ENCODE measurements at regions not wholly inside any gene's neighbourhood (a gene's known extent, or its start where the extent isn't known, plus 50 kb on each side); places are given as distances from the start of the nearest gene placed in this dataset.
A peak's percentile ranks its signal among the peaks of the same experiment; 100 is the strongest.
"Not testable (repeated sequence)": the region's sequence is repeated elsewhere in the genome, so short reads cannot be mapped to it uniquely, and the experiment has no call there.

DNA sequence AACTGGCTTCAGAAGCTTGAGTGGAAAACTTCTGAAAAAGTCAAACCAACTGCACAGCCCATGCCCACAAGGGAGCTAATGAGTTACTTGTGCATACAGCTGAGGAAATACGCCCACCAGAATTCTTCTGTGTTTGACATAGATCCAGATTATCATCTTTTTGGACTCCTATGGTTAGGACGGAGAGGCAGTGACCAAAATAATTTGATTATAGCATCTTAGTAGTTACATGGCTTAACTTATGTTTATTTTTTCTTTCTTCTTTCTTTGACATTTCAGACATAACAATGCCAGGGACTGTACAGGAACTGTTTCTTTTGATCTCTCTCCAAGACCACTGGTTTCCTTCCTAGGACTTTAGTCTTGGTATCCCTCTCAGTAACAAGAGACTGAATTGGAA lies 246.1 kb upstream of the RASGRP1 start:
- no peak overlapping the region for H3K4me2 ChIP-seq (ENCODE audit: low read length)
- no peaks in the 10 kb centered on the region for H3K36me3 ChIP-seq (replicated peaks; ENCODE audit: low read depth, low read length)
- no peak overlapping the region for H3K9ac ChIP-seq (ENCODE audit: low read length)
- H3K79me2 ChIP-seq (ENCODE audit: low read length), result no peaks in the 10 kb centered on the region
- H3K27me3 ChIP-seq (ENCODE audit: low read depth, low read length), result peaks cover 8% of the 10 kb centered on the region; the same call in 1 of the 2 replicates
- H3K4me3 ChIP-seq (ENCODE audit: low read length), result no peak overlapping the region
- H4K20me1 ChIP-seq (ENCODE audit: insufficient read depth, low read length), result no peaks in the 10 kb centered on the region
- H3K4me1 ChIP-seq (ENCODE audit: low read length), result no peaks in the 10 kb centered on the region
- no peak overlapping the region for H3K27ac ChIP-seq (ENCODE audit: low read length)
- no peaks in the 10 kb centered on the region for H3K9me3 ChIP-seq (ENCODE audit: insufficient read depth, low read length)
- TF ChIP-seq EZH2phosphoT487 (IDR thresholded peaks at IDR 0.05; ENCODE audit: low read depth) (no peak), CTCF (IDR thresholded peaks at IDR 0.05; ENCODE audit: low read depth, low read length) (no peak)
- no peak overlapping the region for H2AFZ ChIP-seq (ENCODE audit: low read depth, low read length)

- not testable (repeated sequence) for H2AFZ ChIP-seq (ENCODE audit: low read depth, low read length); H3K79me2 ChIP-seq (ENCODE audit: low read length); H3K4me3 ChIP-seq (ENCODE audit: low read length); H3K4me2 ChIP-seq (ENCODE audit: low read length); H3K9ac ChIP-seq (ENCODE audit: low read length); H3K27me3 ChIP-seq (ENCODE audit: low read depth, low read length); H3K9me3 ChIP-seq (ENCODE audit: insufficient read depth, low read length); H4K20me1 ChIP-seq (ENCODE audit: insufficient read depth, low read length); H3K4me1 ChIP-seq (ENCODE audit: low read length); H3K27ac ChIP-seq (ENCODE audit: low read length); H3K36me3 ChIP-seq (replicated peaks; ENCODE audit: low read depth, low read length)
Observed at GRCh38 chr15:38814254-38814653, 249.6 kb upstream of the RASGRP1 start.

DNA sequence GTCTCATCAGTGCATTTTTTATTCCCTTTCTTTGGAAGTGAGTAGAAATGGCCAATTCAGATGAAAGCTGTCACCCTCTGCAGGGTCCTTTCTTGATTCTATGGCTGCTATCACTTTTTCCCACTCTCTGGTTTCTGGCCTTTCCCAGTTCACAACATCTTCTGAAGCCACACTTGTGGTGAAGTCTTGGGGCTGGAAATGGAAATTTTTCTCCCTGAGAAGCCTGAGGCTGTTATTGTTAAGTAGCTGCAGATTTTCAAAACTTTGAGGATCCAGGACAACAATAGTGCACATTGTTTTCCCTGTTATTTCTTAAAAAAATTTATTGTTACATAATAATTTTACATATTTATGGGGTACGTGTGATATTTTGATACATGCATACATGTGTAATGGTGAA lies 250.3 kb upstream of the RASGRP1 start:
- no peak overlapping the region for H3K27ac ChIP-seq (ENCODE audit: low read length)
- TF ChIP-seq CTCF (IDR thresholded peaks at IDR 0.05; ENCODE audit: low read depth, low read length) (no peak), EZH2phosphoT487 (IDR thresholded peaks at IDR 0.05; ENCODE audit: low read depth) (no peak)
- no peak overlapping the region for H2AFZ ChIP-seq (ENCODE audit: low read depth, low read length)
- H3K4me1 ChIP-seq (ENCODE audit: low read length), result peaks cover 5% of the 10 kb centered on the region; the same call in 1 of the 2 replicates
- H3K4me3 ChIP-seq (ENCODE audit: low read length), result no peak overlapping the region
- H3K27me3 ChIP-seq (ENCODE audit: low read depth, low read length), result peaks cover 4% of the 10 kb centered on the region
- H3K79me2 ChIP-seq (ENCODE audit: low read length), result no peaks in the 10 kb centered on the region
- H4K20me1 ChIP-seq (ENCODE audit: insufficient read depth, low read length), result no peaks in the 10 kb centered on the region
- H3K9ac ChIP-seq (ENCODE audit: low read length), result no peak overlapping the region
- no peaks in the 10 kb centered on the region for H3K36me3 ChIP-seq (replicated peaks; ENCODE audit: low read depth, low read length)
- no peaks in the 10 kb centered on the region for H3K9me3 ChIP-seq (ENCODE audit: insufficient read depth, low read length)
- H3K4me2 ChIP-seq (ENCODE audit: low read length), result no peak overlapping the region

DNA sequence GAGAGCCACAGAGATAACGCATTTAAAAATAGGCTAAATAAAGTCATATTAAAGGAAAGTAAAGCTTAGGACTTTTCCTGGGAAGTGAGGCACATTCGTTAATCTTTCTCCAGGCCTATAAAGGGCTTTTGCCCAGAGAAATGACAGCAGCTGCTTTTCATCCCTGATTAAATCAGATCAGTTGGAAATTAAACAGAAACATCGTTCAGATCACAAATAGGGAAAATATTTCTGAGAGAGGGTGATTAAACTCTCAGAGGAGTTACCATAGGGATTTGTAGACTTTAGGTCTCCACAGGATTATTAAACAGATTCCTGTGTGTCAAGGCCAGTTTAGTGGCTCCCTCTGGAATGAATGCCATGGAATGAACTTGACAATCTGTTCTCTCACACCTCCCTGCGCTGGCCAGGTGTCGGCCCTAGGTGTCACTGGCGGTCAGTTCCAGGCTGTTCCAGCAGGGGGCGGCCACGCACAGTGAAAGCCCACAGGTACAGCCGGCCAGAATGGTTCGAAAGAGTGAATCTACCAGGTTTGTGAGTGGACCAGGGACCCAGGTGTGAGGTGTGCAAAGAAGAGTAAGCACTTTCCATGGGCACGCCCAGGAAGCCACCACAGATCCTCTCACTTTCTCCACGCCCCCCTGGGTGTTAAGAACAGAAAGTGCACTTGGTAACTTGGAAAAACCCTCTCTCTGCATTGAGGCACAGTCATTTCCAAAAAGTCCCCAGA lies 253.0 kb upstream of the RASGRP1 start:
- peak; percentile 100 for TF ChIP-seq CTCF (IDR thresholded peaks at IDR 0.05; ENCODE audit: low read depth, low read length)
- TF ChIP-seq EZH2phosphoT487 (IDR thresholded peaks at IDR 0.05; ENCODE audit: low read depth), result no peak
- no peaks in the 10 kb centered on the region for H4K20me1 ChIP-seq (ENCODE audit: insufficient read depth, low read length)
- H2AFZ ChIP-seq (ENCODE audit: low read depth, low read length), result no peak overlapping the region
- H3K27me3 ChIP-seq (ENCODE audit: low read depth, low read length), result peaks cover 4% of the 10 kb centered on the region; the same call in 1 of the 2 replicates
- H3K4me2 ChIP-seq (ENCODE audit: low read length), result peak overlapping the region; percentile 75
- no peak overlapping the region for H3K27ac ChIP-seq (ENCODE audit: low read length)
- H3K9ac ChIP-seq (ENCODE audit: low read length), result no peak overlapping the region
- peaks cover 5% of the 10 kb centered on the region; the same call in 1 of the 2 replicates for H3K4me1 ChIP-seq (ENCODE audit: low read length)
- no peaks in the 10 kb centered on the region for H3K9me3 ChIP-seq (ENCODE audit: insufficient read depth, low read length)
- no peaks in the 10 kb centered on the region for H3K79me2 ChIP-seq (ENCODE audit: low read length)
- H3K4me3 ChIP-seq (ENCODE audit: low read length), result peak overlapping the region; percentile 63
- no peaks in the 10 kb centered on the region for H3K36me3 ChIP-seq (replicated peaks; ENCODE audit: low read depth, low read length)

All from OCI-LY3 (cell line).